Stimulated activated CD8-positive, alpha-beta memory T cell treated with anti-CD3 and anti-CD28 coated beads, Interleukin-2, amount 100 ng/mL, for 48 hours (primary cell): ENCODE measurements at regions not wholly inside any gene's neighbourhood (a gene's known extent, or its start where the extent isn't known, plus 50 kb on each side); places are given as distances from the start of the nearest gene placed in this dataset.

Source experiments
- DNase-seq, 2 donors: peaks; one replicate each; pipeline ENCODE4 v3.0.0-alpha.2; 2020; ENCODE audit warnings: low read depth in 2 of 2

GRCh38 chr3:127375151-127375930 lies 87.5 kb upstream of the PRR20G start:
- no peak for DNase-seq

- peak; percentile 8 to 16 for DNase-seq
Measured at GRCh38 chr3:127374086-127375010, 86.5 kb upstream of the PRR20G start.

- no peak for DNase-seq
Measured at GRCh38 chr3:127373441-127374085, 85.7 kb upstream of the PRR20G start.

DNA sequence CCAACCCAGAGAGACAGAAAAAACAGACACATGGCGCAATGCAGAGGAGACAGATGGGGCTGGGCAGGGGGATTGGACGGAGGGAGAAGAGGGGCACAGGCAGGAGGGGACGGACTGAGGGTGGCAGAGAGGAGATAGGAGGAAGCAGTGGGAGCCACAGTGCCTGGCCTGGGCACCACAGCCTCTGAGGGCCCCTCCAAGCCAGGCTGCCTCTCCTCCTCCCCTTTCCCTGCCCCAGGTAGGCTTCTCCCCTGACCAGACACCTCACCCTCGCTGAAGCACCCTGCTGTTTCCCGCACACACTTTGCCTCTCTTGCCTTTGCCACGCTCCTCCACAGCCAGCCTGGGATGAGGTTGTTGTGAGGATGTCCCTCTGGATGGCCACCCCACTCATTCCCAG lies 84.0 kb upstream of the PRR20G start:
- DNase-seq, result no peak

- DNase-seq, result no peak
Measured at GRCh38 chr3:127371334-127371733, 83.5 kb upstream of the PRR20G start.

- no peak for DNase-seq
Measured at GRCh38 chr3:127370906-127371305, 83.1 kb upstream of the PRR20G start.

DNA sequence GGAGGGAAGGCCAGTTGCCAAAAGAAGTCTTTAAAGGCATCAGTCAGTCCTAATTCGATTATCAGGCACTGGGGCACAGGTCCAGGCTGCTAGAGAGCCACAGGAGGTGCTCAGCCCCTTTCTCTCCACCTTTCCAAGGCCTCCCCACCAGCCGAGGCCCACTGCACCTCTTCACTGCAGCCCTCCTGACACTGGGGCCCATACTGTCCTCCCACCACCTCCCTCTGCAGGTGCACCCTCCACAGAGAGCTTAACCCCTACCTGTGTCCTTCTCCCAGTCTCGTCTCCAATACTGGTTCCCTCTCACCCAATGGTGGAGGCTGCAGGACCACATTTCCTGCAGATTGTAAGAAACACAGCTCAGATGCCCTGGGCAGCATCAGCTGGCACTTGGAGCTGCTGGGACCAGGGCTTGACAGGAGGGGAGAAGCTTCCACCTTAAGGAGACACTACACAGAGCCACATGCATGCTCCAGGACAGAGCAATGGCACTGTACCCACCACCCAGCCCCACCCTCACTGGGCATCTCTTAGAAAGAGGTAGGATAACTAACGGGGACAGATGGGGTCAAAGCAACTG lies 81.6 kb upstream of the PRR20G start:
- DNase-seq, result no peak

DNA sequence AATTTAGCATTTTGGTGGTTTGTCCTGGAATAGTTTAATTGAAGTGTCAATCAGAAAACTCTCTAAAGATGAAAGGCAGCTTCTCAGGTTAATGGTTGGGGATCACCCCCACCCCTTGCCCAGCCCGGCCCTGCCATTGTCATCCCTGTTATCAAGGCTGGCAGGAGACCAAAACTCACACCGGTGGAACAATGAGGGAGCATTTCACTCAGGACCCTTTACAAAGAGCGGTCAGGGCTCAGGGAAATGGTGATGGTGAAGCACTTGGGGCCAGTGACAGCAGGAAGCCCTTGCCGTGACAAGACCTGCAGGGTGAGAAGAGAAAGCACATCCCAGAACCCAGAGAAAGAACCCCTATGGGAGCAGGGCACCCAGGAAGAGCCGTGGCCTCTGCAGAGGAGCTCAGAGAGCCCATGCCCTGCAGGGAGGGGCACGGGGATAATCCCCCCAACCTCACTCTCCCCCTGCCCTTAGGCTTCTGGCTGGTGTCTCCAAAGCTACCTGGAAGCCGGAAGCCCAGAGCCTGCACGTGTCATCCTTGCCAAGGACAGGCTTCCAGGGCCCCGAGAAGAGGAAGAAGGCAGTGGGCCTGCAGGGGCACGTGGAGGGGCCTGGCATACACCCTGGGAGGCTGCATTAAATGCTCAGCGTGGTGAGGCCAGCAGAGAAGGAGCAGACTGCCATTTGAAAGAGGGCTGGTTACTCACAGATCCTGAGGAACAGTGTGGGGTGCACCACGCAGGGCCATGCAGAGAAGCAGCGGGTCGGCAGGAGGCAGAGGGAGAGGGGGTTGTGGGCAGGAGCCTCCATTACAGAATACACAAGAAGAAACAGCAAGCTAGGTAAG lies 80.6 kb upstream of the PRR20G start:
- no peak for DNase-seq

GRCh38 chr3:127367593-127367992 lies 79.7 kb upstream of the PRR20G start:
- no peak for DNase-seq

- no peak for DNase-seq
Measured at GRCh38 chr3:127366383-127366782, 78.5 kb upstream of the PRR20G start.

DNA sequence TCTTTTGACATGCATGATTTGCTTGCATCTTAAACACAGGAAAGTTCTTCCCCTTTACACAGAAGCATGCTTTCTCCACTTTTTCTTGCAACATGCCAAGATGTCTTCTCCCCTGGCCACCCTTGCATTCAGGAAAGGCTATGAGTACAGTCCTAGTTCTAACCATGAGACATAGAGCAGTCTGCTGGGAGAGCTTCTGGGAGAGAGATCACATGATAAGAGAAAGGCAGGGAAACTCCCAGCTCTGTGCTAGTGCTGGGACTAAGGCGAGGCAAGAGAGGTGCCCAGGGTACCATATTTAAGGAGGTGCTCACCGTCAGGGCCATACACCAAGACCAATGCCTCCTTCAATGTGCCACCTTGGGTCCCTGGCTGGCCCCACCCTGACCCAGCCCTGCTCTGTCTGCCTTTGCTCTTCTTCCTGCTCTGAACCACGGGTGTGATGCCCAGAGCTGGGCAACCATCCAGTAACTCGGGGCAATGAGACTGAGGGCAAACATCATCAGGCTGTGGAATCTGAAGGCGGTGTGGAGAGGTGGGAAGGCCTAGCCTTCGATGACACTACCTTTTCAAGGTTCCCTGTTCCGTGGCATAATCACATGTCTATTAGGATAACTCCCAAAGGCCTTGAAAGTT lies 77.4 kb upstream of the PRR20G start:
- DNase-seq, result no peak

DNA sequence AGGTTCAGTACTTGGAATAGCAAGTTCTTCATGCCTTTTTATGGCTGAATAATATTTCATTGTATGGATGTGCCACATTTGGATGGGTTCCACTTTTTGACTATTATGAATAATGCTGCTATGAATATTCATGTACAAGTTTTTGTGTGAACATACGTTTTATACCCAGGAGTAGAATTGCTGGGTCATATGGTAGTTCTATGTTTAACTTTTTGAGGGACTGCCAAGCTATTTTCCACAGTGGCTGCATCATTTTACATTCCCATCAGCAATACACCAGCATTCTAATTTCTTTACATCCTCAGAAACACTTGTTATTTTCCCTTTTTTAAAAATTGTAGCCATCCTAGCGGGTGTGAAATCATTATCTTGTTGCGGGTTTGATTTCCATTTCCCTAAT lies 76.0 kb upstream of the PRR20G start:
- DNase-seq, result no peak

DNA sequence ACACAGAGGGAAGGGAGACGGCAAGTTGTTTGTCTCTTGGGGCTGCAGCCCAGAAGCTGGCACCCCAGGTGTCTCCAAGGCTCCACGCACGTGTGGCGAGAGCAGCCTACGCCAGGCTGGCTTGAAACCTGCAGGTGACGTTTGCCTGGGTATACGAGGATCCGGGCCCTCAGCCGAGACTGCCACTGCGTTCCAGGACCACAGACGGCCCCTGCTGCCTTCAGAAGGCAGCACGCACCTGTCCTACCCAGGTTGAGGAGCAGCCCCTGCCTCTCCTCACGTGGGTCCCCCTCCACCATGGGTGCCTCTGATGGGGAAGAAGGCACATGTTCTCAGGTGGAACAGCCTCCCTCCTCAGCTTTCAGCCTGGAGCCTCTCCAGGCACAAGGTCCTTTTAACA lies 75.3 kb upstream of the PRR20G start:
- no peak for DNase-seq

- no peak for DNase-seq
Measured at GRCh38 chr3:127360647-127361046, 72.8 kb upstream of the PRR20G start.

DNA sequence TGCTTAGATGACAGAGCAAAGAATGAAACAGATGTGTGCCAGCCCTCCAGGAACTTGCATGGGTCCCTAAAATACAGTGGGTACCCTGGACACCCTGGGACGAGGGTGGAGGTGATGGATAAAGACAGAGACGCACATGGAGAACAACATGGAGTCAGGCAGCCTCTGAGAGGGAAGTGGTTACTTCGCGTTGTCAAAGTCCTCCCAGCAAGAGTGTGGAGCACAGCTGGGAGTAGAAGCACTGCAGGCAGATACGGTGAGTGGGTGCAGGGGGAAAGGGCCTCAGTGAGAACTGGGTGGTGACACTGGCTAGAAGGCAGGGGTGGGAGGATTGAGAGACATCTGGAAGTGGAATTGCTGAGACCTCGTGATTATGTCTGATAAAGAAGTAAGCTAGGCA lies 70.8 kb upstream of the PRR20G start:
- DNase-seq, result no peak

- DNase-seq, result no peak
Measured at GRCh38 chr3:127356381-127356780, 68.5 kb upstream of the PRR20G start.

DNA sequence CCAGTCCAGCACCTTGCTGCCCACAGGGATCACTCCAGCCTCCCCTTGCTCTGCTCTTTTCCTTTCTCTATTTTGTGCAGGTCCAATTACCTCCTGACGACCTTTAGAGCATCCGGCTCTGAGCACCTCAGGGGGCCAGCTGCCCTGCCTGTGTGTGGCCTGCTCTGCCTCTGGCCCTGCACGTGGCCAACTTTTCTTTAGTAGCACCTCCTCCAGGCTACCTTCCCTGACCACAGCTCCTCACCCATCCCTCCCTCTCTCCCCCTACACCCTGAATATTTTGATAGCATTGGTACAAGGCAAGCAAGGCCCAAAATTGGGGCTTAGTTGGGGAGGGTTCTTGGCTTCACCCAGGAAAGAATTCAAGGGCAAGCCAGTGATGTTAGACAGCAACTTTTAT lies 66.9 kb upstream of the PRR20G start:
- no peak for DNase-seq

GRCh38 chr3:127352612-127353011 lies 64.8 kb upstream of the PRR20G start:
- DNase-seq, result no peak

DNA sequence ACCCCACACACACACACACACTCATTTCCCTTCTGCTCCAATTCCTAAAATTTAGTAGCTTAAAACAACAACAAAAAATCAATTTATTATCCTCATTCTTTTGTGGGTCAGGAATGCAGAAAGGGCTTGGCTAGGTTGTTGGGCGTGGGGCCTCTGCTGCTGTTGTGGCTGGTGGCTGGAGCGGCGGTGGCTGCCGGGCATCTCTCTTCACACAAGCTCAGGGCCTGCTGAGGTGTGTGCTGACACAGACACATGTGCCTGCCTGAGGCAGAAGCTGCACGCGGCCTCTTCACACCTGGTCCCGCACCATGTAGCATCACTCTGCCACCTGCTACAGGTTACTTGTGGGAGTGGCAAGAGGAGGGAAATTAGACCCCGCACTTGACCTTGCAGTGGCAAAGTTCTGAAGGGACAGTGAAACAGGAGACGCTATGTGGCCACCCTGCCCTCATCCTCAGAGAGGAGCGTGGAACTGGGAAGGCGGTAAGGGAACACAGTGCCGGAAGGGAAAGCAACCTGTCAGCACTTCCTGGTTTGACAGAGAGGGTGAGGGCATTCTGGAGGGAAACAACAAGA lies 64.0 kb upstream of the PRR20G start:
- no peak for DNase-seq

GRCh38 chr3:127351321-127351720 lies 63.5 kb upstream of the PRR20G start:
- DNase-seq, result no peak
